Skeletal muscle tissue (tissue), 3 donors: ENCODE measurements at regions not wholly inside any gene's neighbourhood (a gene's known extent, or its start where the extent isn't known, plus 50 kb on each side); places are given as distances from the start of the nearest gene placed in this dataset.
"Not testable (repeated sequence)": the region's sequence is repeated elsewhere in the genome, so short reads cannot be mapped to it uniquely, and the experiment has no call there.

Experiments
- H3K27ac ChIP-seq: one replicate; pipeline ENCODE4 v1.7.0; 2013; ENCODE audit warnings: mild to moderate bottlenecking, low read depth, low read length, inconsistent platforms
- H3K27me3 ChIP-seq, 3 donors: one replicate each; pipeline ENCODE4 v1.7.0; 2013; ENCODE audit warnings: low read length in 3 of 3; ENCODE audit not compliant: control insufficient read depth in 3 of 3, insufficient read depth in 3 of 3
- H3K36me3 ChIP-seq, 3 donors: one replicate each; pipeline ENCODE4 v1.7.0; 2013; ENCODE audit warnings: low read length in 3 of 3; ENCODE audit not compliant: control insufficient read depth in 3 of 3, insufficient read depth in 3 of 3
- H3K4me1 ChIP-seq, 3 donors: one replicate each; pipeline ENCODE4 v1.7.0; 2013; ENCODE audit warnings: low read length in 3 of 3, mild to moderate bottlenecking in 3 of 3; ENCODE audit not compliant: control insufficient read depth in 3 of 3, insufficient read depth in 3 of 3
- H3K4me3 ChIP-seq, 3 donors: one replicate each; pipeline ENCODE4 v1.7.0; 2013; ENCODE audit warnings: low read length in 3 of 3
- H3K9ac ChIP-seq, 3 donors: one replicate each; pipeline ENCODE4 v1.7.0; 2013; ENCODE audit warnings: low read length in 3 of 3, mild to moderate bottlenecking in 3 of 3, moderate library complexity in 2 of 3, low read depth in 1 of 3
- H3K9me3 ChIP-seq, 3 donors: one replicate each; pipeline ENCODE4 v1.7.0; 2013; ENCODE audit warnings: low read length in 3 of 3; ENCODE audit not compliant: control insufficient read depth in 3 of 3
- donor health status: Osteomylitis.

DNA sequence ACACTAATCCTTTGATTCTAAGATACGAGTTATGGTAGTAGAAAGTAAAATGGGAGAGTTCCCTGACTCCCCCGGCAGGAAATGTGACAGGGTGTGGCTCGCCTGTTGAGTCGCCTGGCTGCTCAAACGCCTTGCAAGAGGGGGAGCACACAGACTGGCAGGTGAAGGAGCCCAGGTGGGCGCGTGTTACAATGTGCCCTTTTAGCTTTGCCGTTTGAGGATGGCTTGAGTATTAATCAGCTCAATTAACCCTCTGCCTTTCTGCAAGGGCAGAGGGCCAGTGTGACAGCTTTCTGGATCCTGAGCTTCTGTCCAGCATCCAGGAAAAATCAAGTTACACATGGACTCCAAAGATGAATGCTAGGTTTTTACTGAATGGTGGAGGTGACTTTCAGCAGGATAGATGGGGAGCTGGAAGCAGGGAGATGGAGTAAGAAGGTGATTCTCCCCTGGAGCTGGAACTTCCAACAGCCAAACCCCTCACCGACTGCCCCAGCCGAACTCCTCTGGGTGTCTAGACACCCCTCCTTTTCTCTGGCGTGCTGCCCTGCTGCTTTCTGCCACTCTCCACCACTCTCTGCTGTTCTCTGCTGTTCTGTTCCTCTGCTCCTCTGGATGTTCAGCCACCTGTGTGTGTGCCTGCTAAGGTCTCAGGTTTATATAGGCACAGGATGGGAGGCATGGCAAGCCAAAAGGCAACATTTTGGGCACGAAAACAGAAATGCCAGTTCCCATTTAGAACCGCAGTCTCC lies 548.8 kb upstream of the KCND2 start:
- Histone ChIP-seq H3K4me1 (no peaks in the 10 kb centered on the region), H3K9ac (no peak overlapping the region), H3K4me3 (no peak overlapping the region), H3K27me3 (no peaks in the 10 kb centered on the region), H3K27ac (no peak overlapping the region), H3K9me3 (no peaks in the 10 kb centered on the region), H3K36me3 (no peaks in the 10 kb centered on the region)

DNA sequence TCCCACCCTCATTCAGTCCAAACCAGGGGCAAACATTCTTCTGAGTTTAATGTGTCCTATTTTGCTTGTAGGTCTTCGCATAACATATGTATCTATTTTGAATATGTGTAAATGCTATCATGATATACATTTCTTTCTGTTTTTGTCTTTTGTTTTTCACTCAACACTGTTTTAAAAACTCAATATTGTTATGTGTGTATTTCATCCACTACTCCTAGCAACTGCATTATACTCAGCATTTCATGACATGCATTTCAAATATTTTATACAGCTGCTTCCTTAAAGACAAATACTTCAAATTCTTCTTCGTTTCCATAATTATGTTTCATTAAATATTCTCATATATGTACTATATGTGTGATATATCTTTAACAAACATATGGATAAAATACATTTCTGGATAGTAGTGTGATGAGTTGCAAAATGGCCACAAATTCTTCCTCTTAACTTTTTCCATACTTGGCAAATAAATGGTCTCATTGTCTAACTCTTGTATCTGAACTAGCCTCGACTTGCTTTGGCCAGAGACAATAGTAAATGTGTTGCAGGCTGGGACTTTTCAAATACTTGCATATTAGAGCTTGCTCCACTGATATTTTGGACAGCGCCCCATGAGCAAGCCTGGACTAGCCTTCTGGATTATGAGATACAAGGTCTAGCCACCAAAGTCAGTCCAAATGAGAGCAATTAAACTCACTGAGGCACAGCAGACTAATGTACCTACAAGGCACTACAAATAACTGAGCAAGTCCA lies 539.7 kb upstream of the KCND2 start:
- Histone ChIP-seq H3K4me3 (no peak overlapping the region), H3K9me3 (no peaks in the 10 kb centered on the region), H3K4me1 (no peaks in the 10 kb centered on the region), H3K27ac (no peak overlapping the region), H3K27me3 (no peaks in the 10 kb centered on the region), H3K9ac (no peak overlapping the region), H3K36me3 (no peaks in the 10 kb centered on the region)

DNA sequence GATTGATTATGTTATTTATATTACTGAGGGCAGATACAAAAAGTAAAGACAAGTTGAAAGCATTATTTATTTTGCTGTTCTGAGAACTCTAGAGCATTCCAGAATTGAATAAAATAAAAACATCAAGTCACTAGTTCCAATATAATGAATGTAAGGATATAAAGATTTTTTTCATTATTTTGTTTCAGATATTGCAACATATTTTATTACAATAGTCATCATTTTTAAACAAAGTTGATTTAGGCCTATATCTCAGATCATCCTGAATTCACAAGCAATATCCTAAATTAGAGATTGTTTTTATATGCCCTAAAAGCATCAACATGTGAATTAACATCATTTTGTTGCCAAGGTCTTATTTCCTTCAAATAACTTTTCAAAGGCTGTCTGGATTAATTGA lies 535.6 kb upstream of the KCND2 start:
- no peak overlapping the region for H3K27ac ChIP-seq
- no peaks in the 10 kb centered on the region for H3K9me3 ChIP-seq
- H3K9ac ChIP-seq, result no peak overlapping the region
- H3K4me1 ChIP-seq, result no peaks in the 10 kb centered on the region
- H3K27me3 ChIP-seq, result no peaks in the 10 kb centered on the region
- no peaks in the 10 kb centered on the region for H3K36me3 ChIP-seq
- H3K4me3 ChIP-seq, result no peak overlapping the region

DNA sequence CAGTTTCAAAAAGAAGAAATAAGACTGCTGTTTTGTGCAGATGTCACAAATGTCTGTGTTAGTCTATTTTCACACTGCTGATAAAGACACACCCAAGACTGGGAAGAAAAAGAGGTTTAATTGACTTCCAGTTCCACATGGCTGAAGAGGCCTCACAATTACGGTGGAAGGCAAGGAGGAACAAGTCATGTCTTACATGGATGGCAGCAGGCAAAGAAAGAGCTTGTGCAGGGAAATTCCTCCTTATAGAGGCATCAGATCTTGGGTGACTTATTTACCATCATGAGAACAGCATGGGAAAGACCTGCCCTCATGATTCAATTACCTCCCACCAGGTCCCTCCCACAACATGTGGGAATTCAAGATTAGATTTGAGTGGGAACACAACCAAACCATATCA lies 527.7 kb upstream of the KCND2 start:
- H3K9me3 ChIP-seq, H3K4me3 ChIP-seq, H3K27me3 ChIP-seq, H3K9ac ChIP-seq, H3K4me1 ChIP-seq, H3K36me3 ChIP-seq, H3K27ac ChIP-seq: not testable (repeated sequence)

- H3K9ac ChIP-seq, result no peak overlapping the region
- no peaks in the 10 kb centered on the region for H3K27me3 ChIP-seq
- no peaks in the 10 kb centered on the region for H3K9me3 ChIP-seq
- no peak overlapping the region for H3K4me3 ChIP-seq
- H3K36me3 ChIP-seq, result no peaks in the 10 kb centered on the region
- no peak overlapping the region for H3K27ac ChIP-seq
- no peaks in the 10 kb centered on the region for H3K4me1 ChIP-seq
Measured at GRCh38 chr7:119748251-119748860, 524.6 kb upstream of the KCND2 start.

DNA sequence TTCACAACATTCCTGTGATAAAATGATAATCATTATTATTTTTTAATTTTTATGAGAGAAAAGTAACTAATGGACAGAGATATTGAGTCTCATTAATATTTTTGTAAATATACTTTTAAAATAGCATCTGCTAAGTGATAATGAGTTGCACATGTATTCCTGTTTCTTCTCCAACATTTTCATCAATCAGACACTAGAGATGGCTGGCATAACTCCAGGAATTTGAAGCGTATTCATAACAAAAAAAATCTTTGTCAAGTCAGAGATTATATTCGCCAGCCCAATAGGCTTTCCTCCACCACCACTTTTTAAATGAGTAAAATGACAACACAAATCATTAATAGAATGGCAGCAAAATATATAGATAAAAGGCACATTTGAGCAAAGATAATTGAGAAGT lies 524.0 kb upstream of the KCND2 start:
- H3K4me3 ChIP-seq, result no peak overlapping the region
- no peaks in the 10 kb centered on the region for H3K36me3 ChIP-seq
- H3K27ac ChIP-seq, result no peak overlapping the region
- H3K4me1 ChIP-seq, result no peaks in the 10 kb centered on the region
- no peaks in the 10 kb centered on the region for H3K9me3 ChIP-seq
- H3K27me3 ChIP-seq, result no peaks in the 10 kb centered on the region
- no peak overlapping the region for H3K9ac ChIP-seq

DNA sequence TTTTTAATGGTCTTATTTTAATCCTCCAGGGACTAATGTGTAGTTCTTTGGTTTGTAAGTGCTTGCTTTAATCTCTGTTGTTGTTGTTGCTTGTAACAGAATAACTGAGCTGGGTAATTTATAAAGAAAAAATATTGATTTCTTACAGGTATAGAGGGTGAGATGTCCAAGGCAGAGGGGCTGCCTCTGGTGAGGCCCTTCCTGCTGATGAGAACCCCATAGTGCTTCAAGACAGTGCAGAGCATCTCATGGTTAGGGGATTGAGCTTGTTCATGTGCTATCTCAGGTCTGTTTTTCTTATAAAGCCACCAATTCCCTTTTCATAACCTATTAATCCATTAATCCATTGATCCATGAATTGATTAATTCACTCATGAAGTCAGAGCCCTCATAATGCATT lies 516.3 kb upstream of the KCND2 start:
- H3K4me1 ChIP-seq, result no peaks in the 10 kb centered on the region
- H3K9me3 ChIP-seq, result no peaks in the 10 kb centered on the region
- H3K36me3 ChIP-seq, result no peaks in the 10 kb centered on the region
- no peak overlapping the region for H3K4me3 ChIP-seq
- no peaks in the 10 kb centered on the region for H3K27me3 ChIP-seq
- H3K9ac ChIP-seq, result no peak overlapping the region
- no peak overlapping the region for H3K27ac ChIP-seq

DNA sequence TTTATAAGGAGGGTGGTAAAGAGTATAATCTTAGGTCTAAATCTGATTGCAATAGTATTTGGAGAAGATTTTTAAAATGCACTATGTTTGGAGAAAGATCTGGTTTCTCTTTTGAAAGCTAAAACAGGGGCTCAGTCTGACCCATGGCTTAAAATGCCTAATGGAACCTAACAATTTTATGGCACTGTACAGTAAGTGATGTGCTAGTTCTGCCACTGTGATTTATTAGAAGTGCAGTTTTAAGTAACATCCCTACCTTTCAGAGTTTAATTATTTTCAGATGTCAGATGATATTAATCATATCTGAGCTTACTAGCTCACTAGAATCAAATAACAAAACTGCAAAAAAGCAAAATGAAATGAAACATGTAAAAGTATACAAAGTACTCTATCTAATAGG lies 514.7 kb upstream of the KCND2 start:
- no peaks in the 10 kb centered on the region for H3K36me3 ChIP-seq

GRCh38 chr7:119761776-119762175 lies 511.2 kb upstream of the KCND2 start:
- Histone ChIP-seq H3K36me3 (no peaks in the 10 kb centered on the region), H3K4me3 (no peak overlapping the region), H3K9ac (no peak overlapping the region), H3K27ac (no peak overlapping the region), H3K4me1 (no peaks in the 10 kb centered on the region), H3K27me3 (no peaks in the 10 kb centered on the region), H3K9me3 (no peaks in the 10 kb centered on the region)

More for the DNA sequence above, 514.7 kb upstream of the KCND2 start:
- H3K4me1 ChIP-seq, result no peaks in the 10 kb centered on the region
- no peak overlapping the region for H3K4me3 ChIP-seq
- H3K9ac ChIP-seq, result no peak overlapping the region
- no peak overlapping the region for H3K27ac ChIP-seq
- H3K27me3 ChIP-seq, result no peaks in the 10 kb centered on the region
- no peaks in the 10 kb centered on the region for H3K9me3 ChIP-seq

DNA sequence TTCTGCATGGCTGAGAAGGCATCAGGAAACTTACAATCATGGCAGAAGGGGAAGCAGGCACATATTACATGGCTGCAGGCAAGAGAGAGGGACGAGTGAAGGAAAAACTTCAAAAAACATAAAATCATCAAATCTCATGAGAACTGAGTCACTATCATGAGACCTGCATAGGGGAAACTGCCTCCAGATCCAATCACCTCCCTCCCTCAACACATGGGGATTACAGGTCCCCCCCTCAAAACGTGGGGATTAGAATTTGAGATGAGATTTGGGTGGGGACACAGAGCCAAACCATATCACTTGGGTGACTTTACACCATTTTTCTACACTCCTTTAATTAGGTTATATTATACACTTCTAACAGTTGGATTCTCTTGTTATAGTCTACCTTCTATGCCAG lies 490.7 kb upstream of the KCND2 start:
- Histone ChIP-seq H3K27ac (no peak overlapping the region), H3K27me3 (no peaks in the 10 kb centered on the region), H3K4me1 (no peaks in the 10 kb centered on the region), H3K9ac (no peak overlapping the region), H3K4me3 (no peak overlapping the region), H3K9me3 (no peaks in the 10 kb centered on the region), H3K36me3 (no peaks in the 10 kb centered on the region)
